HG02973 (cell line): ENCODE measurements at regions not wholly inside any gene's neighbourhood (a gene's known extent, or its start where the extent isn't known, plus 50 kb on each side); places are given as distances from the start of the nearest gene placed in this dataset.

Experiments
- ATAC-seq: cut with Tn5 transposase; IDR thresholded peaks from one replicate; pipeline ENCODE4 v1.9.1; 2021; ENCODE audit warnings: moderate library complexity; ENCODE audit not compliant: unreplicated experiment

DNA sequence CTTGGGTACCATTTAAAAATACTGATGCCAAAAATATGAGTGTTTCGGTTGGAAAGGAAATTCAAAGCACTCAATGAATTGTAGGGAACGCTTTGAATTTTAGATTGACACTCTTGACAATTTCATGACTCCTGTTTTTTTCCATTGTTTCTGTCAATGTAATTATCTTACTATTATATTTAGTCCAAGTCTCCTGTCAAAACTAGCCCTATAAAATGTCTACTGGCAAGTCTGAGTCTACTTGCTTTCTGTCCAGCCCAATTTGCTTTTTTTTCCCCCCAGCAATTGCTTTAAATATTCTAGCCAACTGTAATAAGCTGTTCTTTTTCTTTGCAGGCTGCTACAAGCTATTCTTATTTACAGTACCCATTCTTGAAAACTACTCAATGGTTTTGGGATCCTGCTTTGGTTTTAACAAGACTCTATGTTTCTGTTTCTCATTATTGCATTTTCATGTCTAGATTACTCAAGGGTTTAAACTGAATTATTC lies 1103.9 kb upstream of the GJE1 start:
- ATAC-seq = no peak

DNA sequence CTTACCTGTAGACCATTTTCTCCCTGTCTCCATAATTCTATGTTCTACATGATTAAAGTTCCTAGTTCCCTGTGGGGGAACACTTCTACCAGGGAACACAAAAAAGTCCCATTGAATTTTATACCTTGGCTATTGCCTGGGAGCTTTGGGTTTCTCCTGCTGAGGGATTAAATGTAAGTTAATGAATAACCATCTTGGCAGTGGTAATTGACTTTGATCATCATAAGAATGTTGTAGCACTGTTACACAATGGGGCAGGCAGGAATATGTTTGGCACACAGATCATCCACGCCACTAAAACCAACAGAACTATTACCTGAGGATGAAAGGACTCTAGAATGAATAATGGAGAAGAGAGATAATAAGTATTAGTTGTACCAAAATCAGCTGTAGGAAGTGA lies 1106.2 kb upstream of the GJE1 start:
- no peak for ATAC-seq

DNA sequence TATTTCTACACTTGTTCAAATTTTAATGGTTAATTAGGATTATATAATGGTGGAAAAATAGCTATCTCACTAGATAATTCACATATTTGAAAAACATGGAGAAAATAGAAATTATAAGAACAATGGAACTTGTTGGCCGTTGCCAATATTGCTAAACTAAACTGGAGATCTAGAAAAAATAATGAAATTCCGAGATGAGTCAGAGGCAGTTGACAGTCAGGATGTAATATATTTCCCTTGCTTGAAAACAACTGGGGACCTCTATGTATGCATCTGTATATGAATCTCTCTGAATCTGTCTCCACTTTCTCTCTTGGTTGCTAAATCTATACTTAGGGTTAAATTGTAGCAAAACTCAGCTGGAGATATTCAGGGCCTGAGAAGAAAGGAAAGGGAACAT lies 1108.2 kb upstream of the GJE1 start:
- ATAC-seq = no peak

DNA sequence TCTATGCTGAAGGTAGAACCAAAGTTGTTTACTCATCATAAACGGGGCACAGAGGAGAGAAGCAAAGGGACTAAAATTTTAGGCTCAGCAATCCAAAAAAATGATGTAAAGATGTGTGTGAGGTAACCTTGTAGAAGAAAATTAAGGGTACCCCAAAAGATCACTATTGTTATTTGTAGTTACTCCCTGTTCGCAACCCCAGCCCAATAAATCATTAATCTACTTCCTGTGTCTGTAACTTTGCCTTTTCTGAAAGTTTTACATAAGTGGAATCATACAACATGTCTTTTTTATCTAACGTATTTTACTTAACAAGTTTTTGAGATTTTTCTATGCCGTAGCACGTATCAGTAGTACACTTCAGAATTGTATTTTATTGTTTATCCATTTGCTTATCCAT lies 1114.8 kb upstream of the GJE1 start:
- ATAC-seq = no peak

DNA sequence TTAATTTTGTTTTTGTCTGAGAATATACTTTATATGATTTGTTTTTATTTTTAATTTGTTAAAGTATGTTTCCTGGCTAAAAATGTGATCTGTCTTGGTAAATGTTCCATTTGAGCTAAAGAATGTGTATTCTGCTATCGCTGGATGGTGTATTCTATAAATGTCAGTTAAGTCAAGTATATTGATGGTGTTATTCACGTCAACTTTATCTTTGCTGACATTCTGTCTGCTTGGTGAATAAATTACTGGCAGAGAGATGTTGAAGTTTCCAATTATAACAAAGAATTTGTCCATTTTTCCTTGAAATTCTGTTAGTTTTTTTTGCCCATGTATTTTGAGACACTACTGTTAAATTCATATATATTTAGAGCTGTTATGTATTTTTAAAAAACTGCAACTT lies 1131.8 kb upstream of the GJE1 start:
- ATAC-seq = no peak

DNA sequence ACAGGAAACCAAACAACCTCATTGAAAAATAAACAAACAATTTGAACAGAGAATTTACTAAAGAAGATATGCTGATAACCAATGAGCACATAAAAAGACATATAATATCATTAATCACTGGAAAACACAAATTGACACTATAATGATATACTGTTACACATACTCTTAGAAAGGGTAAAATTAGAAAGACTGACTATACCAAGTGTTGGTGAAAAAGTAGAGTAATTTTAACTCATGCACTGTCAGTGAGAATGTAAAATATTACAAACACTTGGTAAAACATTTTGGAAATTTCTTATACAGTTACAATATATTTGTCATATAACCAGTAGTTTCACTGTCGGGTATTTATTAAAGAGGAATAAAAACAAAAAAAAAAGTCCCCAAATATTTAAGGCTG lies 1139.2 kb upstream of the GJE1 start:
- no peak for ATAC-seq

DNA sequence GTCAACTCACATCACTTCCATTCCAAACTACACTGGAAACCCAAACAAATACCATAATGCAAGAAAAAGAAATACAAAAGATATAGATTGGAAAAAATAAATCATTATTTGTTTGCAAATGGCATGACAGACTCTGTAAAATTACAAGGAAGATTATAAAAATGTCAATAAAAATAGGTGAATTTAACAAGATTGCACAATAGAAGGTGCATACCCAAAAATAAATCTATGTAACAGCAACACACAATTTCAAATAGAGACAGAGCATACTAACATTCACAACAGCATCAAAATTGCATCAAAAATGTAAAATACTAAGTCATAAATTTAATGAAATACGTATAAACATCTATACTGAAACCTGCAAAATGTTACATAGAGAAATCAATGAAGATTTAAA lies 1140.0 kb upstream of the GJE1 start:
- no peak for ATAC-seq

DNA sequence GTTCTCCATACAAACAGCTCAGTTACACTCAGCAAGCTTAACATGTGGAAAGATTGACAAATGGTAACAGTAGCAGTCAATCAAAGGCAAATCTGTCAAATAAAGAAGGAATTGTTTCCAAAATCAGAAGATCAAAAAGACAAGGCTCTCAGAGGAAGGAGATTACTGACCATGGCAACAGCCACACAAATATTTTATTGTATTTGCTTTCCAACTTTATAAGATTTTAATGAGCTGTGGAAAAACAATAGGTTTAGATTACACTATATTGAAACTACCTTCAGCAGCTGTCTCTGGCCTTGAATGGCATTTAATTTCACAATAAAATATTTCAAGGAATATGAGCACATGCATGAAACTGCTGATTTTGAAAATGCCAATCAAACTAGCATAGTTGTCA lies 1143.9 kb upstream of the GJE1 start:
- ATAC-seq = no peak

DNA sequence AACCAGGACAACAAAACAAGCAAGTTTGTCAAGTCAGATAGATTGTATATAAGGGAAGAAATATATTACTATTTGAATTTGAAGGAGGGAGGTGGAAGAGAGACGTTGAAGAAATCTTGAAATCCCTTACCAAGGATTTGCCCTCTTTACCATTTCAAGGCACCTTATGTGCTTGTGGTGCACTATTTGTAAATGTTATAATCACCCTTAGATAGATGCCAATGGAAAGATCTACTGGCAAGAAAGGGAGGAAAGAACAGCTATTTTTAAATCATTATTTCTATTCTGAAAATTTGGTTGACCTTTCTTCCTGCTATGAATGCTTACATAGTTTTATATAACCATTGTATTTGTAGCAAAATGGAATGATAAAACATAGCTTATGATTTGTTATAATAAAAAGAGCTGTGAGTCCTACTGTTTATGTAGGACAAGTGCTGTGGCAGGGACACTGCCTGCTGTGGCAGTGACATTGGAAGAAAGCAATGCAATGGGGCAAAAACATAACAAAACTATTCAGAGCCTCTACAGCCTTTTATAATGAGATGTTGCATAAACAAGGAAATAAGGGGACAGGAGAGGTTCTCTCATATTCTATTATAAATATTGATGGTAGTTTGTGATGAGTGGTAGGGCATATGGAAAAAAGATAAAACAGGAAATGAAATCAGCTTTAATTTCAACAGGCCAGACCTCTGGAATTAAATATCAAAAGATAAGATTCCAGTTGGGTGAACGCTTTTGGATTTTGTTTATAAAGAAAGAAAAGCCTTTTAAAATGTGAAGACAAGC lies 1145.2 kb upstream of the GJE1 start:
- ATAC-seq = no peak

DNA sequence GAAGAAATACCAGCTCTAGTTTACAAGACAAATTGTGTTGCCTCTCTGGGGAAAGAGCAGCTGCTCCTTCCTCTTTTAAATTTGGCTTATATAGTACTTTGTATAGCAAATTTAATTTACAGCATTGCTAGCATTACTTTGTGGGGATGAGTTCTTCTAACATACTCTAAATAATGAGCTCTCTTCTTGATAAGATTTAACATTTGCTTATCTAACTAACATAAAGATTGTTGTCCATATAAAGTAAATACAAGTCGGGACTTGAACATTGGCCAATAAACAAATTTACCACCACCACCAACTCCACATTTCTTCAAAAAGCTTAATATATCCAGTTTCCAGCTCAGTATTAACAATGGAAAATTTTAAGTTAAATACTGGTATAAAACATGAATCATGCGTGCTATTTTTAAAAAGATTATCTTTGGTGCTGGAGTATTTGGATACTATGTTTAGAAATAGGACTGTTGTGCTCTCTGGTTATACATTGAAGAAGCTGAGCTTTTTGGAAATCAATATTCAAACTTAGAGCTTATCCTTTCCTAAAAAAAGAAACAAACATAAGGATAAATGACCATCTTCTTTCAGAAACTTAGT lies 1146.9 kb upstream of the GJE1 start:
- no peak for ATAC-seq

DNA sequence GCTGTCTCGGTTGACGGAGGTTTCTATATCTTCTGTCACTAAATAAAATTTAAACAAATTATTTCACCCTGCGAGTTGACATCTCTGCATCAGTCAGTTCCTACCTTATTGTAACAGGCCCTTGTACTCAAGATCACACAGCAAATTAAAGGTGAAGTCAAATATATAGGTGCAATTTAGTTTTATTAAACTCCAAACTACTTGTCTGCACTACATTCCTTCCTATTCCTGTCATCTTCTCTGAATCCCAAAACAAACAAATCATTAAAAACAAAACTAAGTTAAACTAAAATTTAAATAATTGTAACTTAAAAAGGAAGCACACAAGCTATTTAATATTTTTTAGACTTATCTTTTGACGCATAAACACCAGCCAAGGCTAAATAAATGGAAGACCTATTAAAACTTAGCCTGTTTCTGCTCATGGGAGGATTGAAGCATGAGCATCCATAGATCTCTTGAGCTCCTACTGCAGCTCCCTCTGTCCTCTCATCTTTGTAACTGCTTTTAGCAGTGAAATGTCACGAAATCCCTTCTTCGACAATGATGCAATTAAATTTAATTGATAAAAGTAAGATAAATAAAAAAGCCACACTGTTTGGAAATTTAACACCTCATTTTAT lies 1152.3 kb upstream of the GJE1 start:
- no peak for ATAC-seq

DNA sequence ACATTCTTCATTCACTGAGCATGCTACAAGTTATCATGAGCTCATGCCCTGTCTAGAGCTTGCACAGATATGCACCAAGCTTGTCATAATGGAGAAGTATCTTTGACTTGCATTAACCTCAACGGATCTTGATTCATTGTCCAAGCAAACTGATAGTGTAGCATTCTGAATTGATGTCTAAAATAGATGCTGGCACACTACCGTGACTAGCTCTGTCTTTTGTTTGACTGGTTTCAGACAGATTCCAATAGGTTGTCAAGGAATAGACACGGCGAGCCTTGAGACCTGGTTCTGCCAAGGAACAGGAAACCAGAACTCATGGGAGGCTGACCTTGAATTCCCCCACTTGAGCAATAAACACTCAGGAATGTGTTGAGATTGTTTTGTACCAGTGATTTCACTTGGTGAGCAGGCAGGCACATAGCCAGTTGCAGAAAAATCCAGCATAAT lies 1153.1 kb upstream of the GJE1 start:
- no peak for ATAC-seq

DNA sequence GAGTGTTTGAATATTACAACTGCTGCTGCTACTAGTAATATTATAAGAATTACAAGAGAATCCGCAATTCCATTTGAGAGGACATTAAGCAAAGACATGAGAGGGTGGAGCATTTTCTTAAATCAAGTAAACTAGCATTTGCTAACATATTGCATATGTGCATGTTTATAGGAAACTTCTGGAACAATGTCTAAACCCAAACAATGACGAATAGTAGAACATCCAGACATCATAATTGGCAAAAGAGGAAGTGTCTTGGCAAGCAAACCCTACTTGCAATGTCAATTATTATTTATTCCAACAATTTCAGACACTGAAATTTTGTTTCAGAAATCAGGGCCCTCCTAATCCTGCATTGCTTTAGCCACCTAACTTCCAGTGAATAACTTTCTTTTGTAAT lies 1155.3 kb upstream of the GJE1 start:
- no peak for ATAC-seq

DNA sequence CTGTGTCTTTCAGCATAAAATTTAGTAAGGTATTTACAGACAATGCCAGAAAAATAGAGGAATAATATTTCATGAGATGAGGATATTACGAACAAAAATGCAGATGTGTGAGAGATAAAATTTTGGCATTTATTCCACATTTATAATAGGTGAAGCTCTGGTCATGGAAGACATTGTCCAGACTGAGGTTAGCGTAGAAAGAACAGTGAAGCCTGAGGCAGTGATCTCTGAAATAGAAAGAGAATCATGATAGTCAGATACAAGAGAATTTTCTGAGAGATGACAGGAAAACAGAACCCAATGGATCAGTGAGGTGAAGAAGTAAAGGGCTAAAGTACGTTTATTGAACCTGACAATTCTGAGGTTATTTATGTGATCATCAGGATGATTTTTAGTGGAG lies 1155.9 kb upstream of the GJE1 start:
- no peak for ATAC-seq

DNA sequence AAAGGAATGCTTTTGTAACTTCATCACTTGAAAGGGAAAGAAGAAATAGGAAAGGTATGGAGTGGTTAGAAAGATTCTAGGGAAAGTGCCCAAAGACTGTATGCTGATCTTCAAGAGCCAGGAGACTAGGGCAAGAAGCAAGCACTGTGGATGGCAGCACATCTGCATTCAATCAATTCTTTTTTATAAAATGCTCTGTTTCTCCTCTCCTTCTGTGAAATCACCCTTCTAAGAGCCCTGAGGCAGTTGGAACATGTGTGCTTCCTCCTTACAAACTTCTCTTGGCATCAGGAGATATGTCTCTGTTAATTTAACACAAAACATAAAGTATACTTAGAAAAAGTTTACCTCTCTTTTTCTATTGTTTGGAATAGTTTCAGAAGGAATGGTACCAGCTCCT lies 1162.2 kb upstream of the GJE1 start:
- ATAC-seq = no peak

DNA sequence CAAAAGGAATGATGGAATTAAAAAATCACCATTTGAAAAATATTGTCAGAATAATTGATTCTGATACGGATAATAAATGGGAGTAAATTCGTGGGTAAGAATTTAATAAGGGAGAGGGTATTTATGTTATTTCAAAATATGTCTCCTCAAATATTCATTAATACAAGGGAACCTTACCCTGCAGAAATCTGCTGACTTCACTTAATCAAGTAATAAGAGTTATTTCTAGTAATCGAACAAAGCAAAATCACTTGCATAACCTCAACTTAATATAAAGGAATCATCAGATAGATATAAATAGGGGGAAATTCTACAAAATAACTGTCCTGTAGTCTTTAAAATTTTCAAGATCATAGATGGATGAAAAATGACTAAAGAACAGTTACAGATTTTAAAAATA lies 1164.7 kb upstream of the GJE1 start:
- no peak for ATAC-seq

DNA sequence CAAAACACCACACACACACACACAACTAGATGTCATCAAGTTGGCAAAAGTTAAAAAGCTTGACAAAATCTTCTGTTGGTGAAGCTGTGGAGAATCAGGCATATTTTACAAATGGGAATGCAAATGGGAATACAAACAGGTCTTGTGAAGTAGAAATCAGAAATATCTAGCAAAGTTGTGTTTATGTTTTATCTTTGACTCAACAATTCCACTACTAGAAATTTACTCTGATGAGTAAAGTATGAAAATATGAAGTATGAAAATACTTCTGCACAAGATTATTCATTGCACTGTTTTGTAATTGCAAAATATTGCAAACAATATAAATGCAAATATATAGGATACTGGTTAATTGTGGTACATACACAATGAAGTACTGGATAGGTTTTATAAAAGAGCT lies 1166.0 kb upstream of the GJE1 start:
- ATAC-seq = no peak

DNA sequence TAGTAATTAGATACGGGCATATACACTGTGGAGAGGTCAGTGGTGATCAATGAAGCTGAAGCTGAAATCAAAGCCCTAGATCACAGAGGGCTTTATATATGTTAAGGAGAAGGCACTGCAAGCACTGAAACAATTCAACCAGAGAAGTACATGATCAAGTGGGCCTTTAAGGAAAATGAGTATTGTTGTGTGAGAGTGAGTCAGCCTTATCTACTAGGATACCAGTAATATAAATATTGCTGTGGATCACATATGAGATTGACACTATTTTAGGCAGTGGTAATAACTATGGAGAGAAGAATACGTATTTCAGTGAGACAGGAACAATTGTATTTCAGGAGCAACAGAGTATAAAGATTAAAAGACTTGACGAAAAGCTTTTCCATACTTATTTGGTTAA lies 1172.2 kb upstream of the GJE1 start:
- ATAC-seq = no peak

DNA sequence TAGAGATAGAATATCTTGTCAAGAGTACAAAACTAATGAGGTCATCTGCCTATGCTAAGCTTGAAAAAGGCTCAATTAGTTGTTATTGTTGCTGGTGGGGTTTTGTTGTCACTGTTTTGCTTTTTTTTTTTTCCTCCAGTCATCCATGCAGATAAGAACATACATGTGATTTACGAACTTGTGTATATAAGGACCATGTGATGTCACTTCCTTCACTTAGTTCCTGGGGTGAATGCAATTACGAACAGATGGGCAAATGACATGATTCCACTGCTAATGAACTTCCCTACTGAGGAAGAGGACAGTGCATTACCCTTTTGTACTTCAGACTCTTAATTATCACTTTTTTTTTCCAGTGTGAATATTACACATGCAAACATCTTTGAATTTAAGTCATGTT lies 1175.3 kb upstream of the GJE1 start:
- ATAC-seq = no peak

DNA sequence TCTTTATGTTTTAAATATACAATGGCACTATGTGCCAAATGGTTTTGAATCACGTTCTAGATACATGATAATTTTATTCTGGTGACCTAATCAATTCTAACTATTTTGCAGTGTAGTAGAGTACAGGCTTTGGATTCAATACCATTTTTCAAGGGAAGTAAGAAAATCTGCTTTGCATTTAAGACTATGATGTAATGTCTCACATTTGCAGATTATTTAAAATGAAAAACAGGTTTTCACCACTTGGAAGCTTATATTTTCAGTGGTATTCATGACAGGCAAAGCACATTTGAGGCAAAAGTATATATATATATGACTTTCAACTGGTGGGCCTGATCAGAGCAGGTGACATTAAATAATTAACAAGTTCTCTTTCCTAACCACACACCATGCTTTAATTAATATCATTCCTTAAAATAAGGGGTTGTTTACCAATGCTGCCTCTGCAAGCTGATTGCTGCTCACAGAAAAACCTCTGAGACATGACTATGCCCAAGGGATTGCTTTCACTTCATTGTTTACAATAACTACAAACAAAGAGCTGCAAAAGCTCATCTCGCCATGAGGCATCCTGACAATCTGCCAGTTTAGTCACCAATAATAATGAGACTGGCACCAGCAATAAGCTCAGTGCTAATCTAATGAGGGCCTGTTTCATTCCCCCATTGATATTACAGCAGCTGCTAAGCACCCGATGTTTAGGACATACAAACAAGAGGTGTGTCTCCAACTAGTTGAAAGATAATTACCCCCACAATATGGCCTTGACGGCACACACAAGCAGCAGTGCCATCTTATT lies 1176.0 kb upstream of the GJE1 start:
- ATAC-seq = no peak

DNA sequence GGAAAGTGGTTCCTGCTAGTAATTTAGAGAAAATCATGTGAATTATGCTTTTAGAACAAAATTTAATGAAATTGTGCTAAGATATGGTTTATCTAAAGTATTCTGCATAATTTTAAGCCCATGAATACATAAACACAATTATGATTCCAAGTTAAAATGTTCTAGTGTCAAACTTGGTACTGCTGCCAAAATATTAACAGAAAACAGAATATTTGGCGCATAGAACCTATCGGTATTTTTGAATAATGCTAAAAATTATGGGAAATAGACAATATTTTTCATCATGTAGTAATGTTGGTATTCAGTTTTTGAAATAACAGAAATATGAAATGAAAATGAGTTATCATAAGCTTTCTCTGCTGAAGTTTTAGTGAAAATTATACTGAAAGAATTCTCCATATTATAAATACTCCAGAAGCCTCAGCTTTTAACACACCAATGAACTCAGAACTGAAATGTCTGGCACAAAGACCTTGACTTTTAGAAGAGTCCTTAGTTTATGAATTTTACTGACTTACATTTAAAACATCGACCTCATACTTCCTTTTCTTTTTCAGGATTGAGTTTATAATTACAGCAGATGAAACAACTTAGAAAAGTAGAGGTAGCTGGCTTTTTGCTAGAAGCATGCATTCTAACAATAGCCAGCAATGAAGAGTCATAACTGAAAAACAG lies 1192.3 kb upstream of the GJE1 start:
- no peak for ATAC-seq
